ENCODE measurements at regions not wholly inside any gene's neighbourhood (a gene's known extent, or its start where the extent isn't known, plus 50 kb on each side); places are given as distances from the start of the nearest gene placed in this dataset.
A peak's percentile ranks its signal among the peaks of the same experiment; 100 is the strongest.
"Not testable (repeated sequence)": the region's sequence is repeated elsewhere in the genome, so short reads cannot be mapped to it uniquely, and the experiment has no call there.

GRCh38 chr13:106102786-106103185, 432.7 kb downstream of the EFNB2 start:
- DNase-seq (ENCODE audit: low read depth), result no peak

GRCh38 chr13:106101201-106101600, 434.3 kb downstream of the EFNB2 start:
- DNase-seq (ENCODE audit: low read depth), result no peak

GRCh38 chr13:106100171-106100919, 435.1 kb downstream of the EFNB2 start:
- no peak for DNase-seq (ENCODE audit: low read depth)

GRCh38 chr13:106099765-106100164, 435.7 kb downstream of the EFNB2 start:
- no peak for DNase-seq (ENCODE audit: low read depth)

GRCh38 chr13:106098778-106099177, 436.7 kb downstream of the EFNB2 start:
- no peak for DNase-seq (ENCODE audit: low read depth)

- no peak for DNase-seq (ENCODE audit: low read depth)
Measured at GRCh38 chr13:106096661-106097092, 438.8 kb downstream of the EFNB2 start.

- DNase-seq (ENCODE audit: low read depth), result no peak
Measured at GRCh38 chr13:106095919-106096318, 439.5 kb downstream of the EFNB2 start.

GRCh38 chr13:106095406-106095805, 440.1 kb downstream of the EFNB2 start:
- DNase-seq (ENCODE audit: low read depth), result no peak

GRCh38 chr13:106090001-106090400, 445.5 kb downstream of the EFNB2 start:
- DNase-seq (ENCODE audit: low read depth), result no peak

- DNase-seq (ENCODE audit: low read depth), result no peak
Measured at GRCh38 chr13:106089261-106089980, 446.0 kb downstream of the EFNB2 start.

GRCh38 chr13:106088085-106088484, 447.4 kb downstream of the EFNB2 start:
- no peak for DNase-seq (ENCODE audit: low read depth)

- DNase-seq (ENCODE audit: low read depth), result no peak
Measured at GRCh38 chr13:106087201-106087600, 448.3 kb downstream of the EFNB2 start.

- peak; percentile 67 for DNase-seq (ENCODE audit: low read depth)
Measured at GRCh38 chr13:106083620-106084350, 451.7 kb downstream of the EFNB2 start.

- DNase-seq (ENCODE audit: low read depth), result not testable (repeated sequence)
Measured at GRCh38 chr13:106081221-106081620, 454.2 kb downstream of the EFNB2 start.

- DNase-seq (ENCODE audit: low read depth), result no peak
Measured at GRCh38 chr13:106078191-106078590, 457.3 kb downstream of the EFNB2 start.

GRCh38 chr13:106077017-106077416, 458.4 kb downstream of the EFNB2 start:
- DNase-seq (ENCODE audit: low read depth), result no peak

- DNase-seq (ENCODE audit: low read depth), result no peak
Measured at GRCh38 chr13:106072014-106072413, 463.4 kb downstream of the EFNB2 start.

GRCh38 chr13:106063591-106064313, 471.7 kb downstream of the EFNB2 start:
- peak; percentile 87 for DNase-seq (ENCODE audit: low read depth)

GRCh38 chr13:106061781-106062180, 473.7 kb downstream of the EFNB2 start:
- no peak for DNase-seq (ENCODE audit: low read depth)

GRCh38 chr13:106056851-106057250, 478.6 kb downstream of the EFNB2 start:
- DNase-seq (ENCODE audit: low read depth), result no peak

- no peak for DNase-seq (ENCODE audit: low read depth)
Measured at GRCh38 chr13:106052200-106052767, 483.2 kb downstream of the EFNB2 start.

Measured in myocyte (in vitro differentiated cells).